Esophagus muscularis mucosa (tissue), 3 donors: ENCODE measurements at regions not wholly inside any gene's neighbourhood (a gene's known extent, or its start where the extent isn't known, plus 50 kb on each side); places are given as distances from the start of the nearest gene placed in this dataset.

Experiments
- POLR2A ChIP-seq: fragments of 450-650 bp; IDR thresholded peaks from one replicate; pipeline ENCODE4 v1.6.1; 2017; ENCODE audit warnings: antibody characterized with exemption, moderate library complexity, mild to moderate bottlenecking, low read depth
- TF ChIP-seq, protein P1 (sequence below), 3 experiments: fragments of 200-600 bp in 2 of 3; fragments of 450-650 bp in 1 of 3; sonication (generic) in 2 of 3; IDR thresholded peaks; one replicate each; pipeline ENCODE4 v1.5.1; 2017 to 2019; ENCODE audit warnings: antibody characterized with exemption in 3 of 3, mild to moderate bottlenecking in 2 of 3, moderate library complexity in 1 of 3

DNA sequence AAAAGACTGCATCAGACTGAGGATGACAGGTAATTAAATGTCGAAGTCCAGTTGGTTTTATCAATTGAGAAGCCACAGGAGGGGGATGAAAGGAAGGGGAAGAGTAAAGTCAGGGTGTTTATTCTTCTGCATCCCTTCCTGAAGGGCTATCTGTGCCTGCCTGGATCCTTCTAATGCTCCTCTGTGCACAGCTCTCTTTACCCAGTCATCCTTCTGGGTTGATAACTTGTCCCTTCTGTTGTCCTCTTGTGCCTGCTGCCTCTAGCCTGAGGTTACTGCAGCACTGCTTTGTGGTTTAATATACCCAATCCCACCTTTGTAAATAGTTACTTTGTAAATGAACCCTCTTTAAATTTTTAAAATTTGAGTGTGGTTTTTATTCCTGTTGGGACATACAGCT is 1127.3 kb downstream of the EPHA7 start:
- no peak for TF ChIP-seq POLR2A
- TF ChIP-seq, protein P1, sequence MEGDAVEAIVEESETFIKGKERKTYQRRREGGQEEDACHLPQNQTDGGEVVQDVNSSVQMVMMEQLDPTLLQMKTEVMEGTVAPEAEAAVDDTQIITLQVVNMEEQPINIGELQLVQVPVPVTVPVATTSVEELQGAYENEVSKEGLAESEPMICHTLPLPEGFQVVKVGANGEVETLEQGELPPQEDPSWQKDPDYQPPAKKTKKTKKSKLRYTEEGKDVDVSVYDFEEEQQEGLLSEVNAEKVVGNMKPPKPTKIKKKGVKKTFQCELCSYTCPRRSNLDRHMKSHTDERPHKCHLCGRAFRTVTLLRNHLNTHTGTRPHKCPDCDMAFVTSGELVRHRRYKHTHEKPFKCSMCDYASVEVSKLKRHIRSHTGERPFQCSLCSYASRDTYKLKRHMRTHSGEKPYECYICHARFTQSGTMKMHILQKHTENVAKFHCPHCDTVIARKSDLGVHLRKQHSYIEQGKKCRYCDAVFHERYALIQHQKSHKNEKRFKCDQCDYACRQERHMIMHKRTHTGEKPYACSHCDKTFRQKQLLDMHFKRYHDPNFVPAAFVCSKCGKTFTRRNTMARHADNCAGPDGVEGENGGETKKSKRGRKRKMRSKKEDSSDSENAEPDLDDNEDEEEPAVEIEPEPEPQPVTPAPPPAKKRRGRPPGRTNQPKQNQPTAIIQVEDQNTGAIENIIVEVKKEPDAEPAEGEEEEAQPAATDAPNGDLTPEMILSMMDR (IDR thresholded peaks at IDR 0.05): no peak
